A549 (cell line): ENCODE measurements at regions not wholly inside any gene's neighbourhood (a gene's known extent, or its start where the extent isn't known, plus 50 kb on each side); places are given as distances from the start of the nearest gene placed in this dataset.

Source experiments
- ATAC-seq, 2 experiments: fragments of 200-7000 bp in 1 of 2; fragments of >200 bp in 1 of 2; cut with Nextera tagmentation in 1 of 2; cut with Tn5 transposase in 1 of 2; 3 replicates each; pipeline versions ENCODE4 v1.8.0 to v1.9.1; 2018 to 2020; ENCODE audit warnings: mild to moderate bottlenecking in 1 of 2, moderate library complexity in 1 of 2
- CTCF ChIA-PET: fragments of 300-600 bp; sonication (Branson Sonifier 250); formaldehyde crosslinking; extraction: SDS; loops from one replicate; lab custom pipeline; 2021; ENCODE audit warnings: antibody characterized with exemption, inconsistent platforms; lab: Yijun Ruan, JAX
- POLR2A ChIA-PET: fragments of 350-600 bp; formaldehyde crosslinking; extraction: SDS; loops from one replicate; lab custom pipeline; 2021; ENCODE audit warnings: antibody characterized with exemption, inconsistent platforms; lab: Yijun Ruan, JAX
- DNase-seq, 2 experiments: peaks; one replicate each; pipeline versions ENCODE4 v3.0.0 to v3.0.0-alpha.2; 2011 to 2016; ENCODE audit warnings: low read depth in 1 of 2, low spot score in 1 of 2
- FAIRE-seq: peaks from 2 replicates; lab custom pipeline; 2011; peaks lifted over from hg19 to GRCh38; lab: Jason Lieb, UNC
- H3K27ac ChIP-seq, 2 experiments: fragments of >200 bp; sonication (Bioruptor Twin); formaldehyde crosslinking; 3 replicates each; pipeline ENCODE4 v1.5.1; 2016 to 2017
- H3K4me1 ChIP-seq: fragments of >200 bp; sonication (Bioruptor Twin); formaldehyde crosslinking; 3 replicates; pipeline ENCODE4 v1.6.1; 2016
- H3K4me2 ChIP-seq: fragments of >200 bp; sonication (Bioruptor Twin); formaldehyde crosslinking; 3 replicates; pipeline ENCODE4 v1.6.1; 2016
- H3K4me3 ChIP-seq: fragments of >200 bp; sonication (Bioruptor Twin); formaldehyde crosslinking; 3 replicates; pipeline ENCODE4 v1.5.1; 2016
- H3K9me3 ChIP-seq: fragments of >200 bp; sonication (Bioruptor Twin); formaldehyde crosslinking; 3 replicates; pipeline ENCODE4 v1.6.1; 2016
- BCL3 ChIP-seq: fragments of >200 bp; sonication (Bioruptor Twin); formaldehyde crosslinking; IDR thresholded peaks from 3 replicates; pipeline ENCODE4 v1.6.1; 2016
- CBX8 ChIP-seq: fragments of 200-600 bp; sonication (generic); IDR thresholded peaks from 2 replicates; pipeline ENCODE4 v1.6.1; 2016
- CEBPB ChIP-seq, 2 experiments: fragments of >200 bp in 1 of 2; sonication (Bioruptor Twin) in 1 of 2; formaldehyde crosslinking in 1 of 2; IDR thresholded peaks; 2 replicates each; pipeline ENCODE4 v1.6.1; 2012 to 2016
- EHF ChIP-seq: fragments of 250-450 bp; sonication (Bioruptor Pico); IDR thresholded peaks from 2 replicates; pipeline ENCODE4 v1.5.0; 2020; ENCODE audit warnings: mild to moderate bottlenecking
- ELK1 ChIP-seq: fragments of 150-350 bp; IDR thresholded peaks from 2 replicates; pipeline ENCODE4 v1.6.1; 2014; ENCODE audit warnings: low read depth, mild to moderate bottlenecking, low read length
- EP300 ChIP-seq, 2 experiments: fragments of >200 bp; sonication (Bioruptor Twin); formaldehyde crosslinking; IDR thresholded peaks; 2 replicates in 1 of 2; 3 replicates in 1 of 2; pipeline ENCODE4 v1.6.1; 2016 to 2017
- FOSB ChIP-seq: fragments of 250-450 bp; sonication (Bioruptor Pico); IDR thresholded peaks from 2 replicates; pipeline ENCODE4 v1.5.0; 2020; ENCODE audit warnings: mild to moderate bottlenecking, moderate library complexity
- FOSL2 ChIP-seq, 2 experiments: fragments of 450-650 bp in 1 of 2; fragments of >200 bp in 1 of 2; sonication (Bioruptor Twin) in 1 of 2; formaldehyde crosslinking; IDR thresholded peaks; 2 replicates each; pipeline versions ENCODE4 v1.5.0 to v1.6.1; 2016 to 2020; ENCODE audit warnings: mild to moderate bottlenecking in 1 of 2, moderate library complexity in 1 of 2
- FOXS1 ChIP-seq: fragments of 250-450 bp; sonication (Bioruptor Pico); IDR thresholded peaks from 2 replicates; pipeline ENCODE4 v1.5.0; 2020; ENCODE audit warnings: mild to moderate bottlenecking, moderate library complexity
- HEYL ChIP-seq: fragments of 250-450 bp; sonication (Bioruptor Pico); IDR thresholded peaks from 2 replicates; pipeline ENCODE4 v1.8.0; 2021; ENCODE audit warnings: mild to moderate bottlenecking, moderate library complexity
- HOXA7 ChIP-seq: fragments of 250-450 bp; sonication (Bioruptor Pico); IDR thresholded peaks from 2 replicates; pipeline ENCODE4 v1.5.0; 2020; ENCODE audit warnings: mild to moderate bottlenecking, moderate library complexity
- HOXB13 ChIP-seq: fragments of 250-450 bp; sonication (Bioruptor Pico); IDR thresholded peaks from 2 replicates; pipeline ENCODE4 v1.5.0; 2020; ENCODE audit warnings: low read depth, mild to moderate bottlenecking, moderate library complexity
- HOXB5 ChIP-seq: fragments of 250-450 bp; sonication (Bioruptor Pico); IDR thresholded peaks from 2 replicates; pipeline ENCODE4 v1.5.0; 2020; ENCODE audit warnings: mild to moderate bottlenecking, moderate library complexity
- JUN ChIP-seq, 2 experiments: fragments of >200 bp; sonication (Bioruptor Twin); formaldehyde crosslinking; IDR thresholded peaks; 2 replicates in 1 of 2; 3 replicates in 1 of 2; pipeline ENCODE4 v1.6.1; 2016 to 2017
- JUNB ChIP-seq: fragments of >200 bp; sonication (Bioruptor Twin); formaldehyde crosslinking; IDR thresholded peaks from 2 replicates; pipeline ENCODE4 v1.6.1; 2016
- KDM1A ChIP-seq: fragments of 200-600 bp; sonication (generic); IDR thresholded peaks from 2 replicates; pipeline ENCODE4 v1.6.1; 2016; ENCODE audit warnings: low read depth, mild to moderate bottlenecking
- KDM5A ChIP-seq: fragments of 200-600 bp; sonication (generic); IDR thresholded peaks from 2 replicates; pipeline ENCODE4 v1.6.1; 2016; ENCODE audit warnings: antibody characterized with exemption, mild to moderate bottlenecking
- MAZ ChIP-seq: fragments of 150-350 bp; IDR thresholded peaks from 2 replicates; pipeline ENCODE4 v1.6.1; 2014; ENCODE audit warnings: antibody characterized with exemption, low read depth, low read length, borderline replicate concordance
- MYC ChIP-seq: IDR thresholded peaks from 2 replicates; pipeline ENCODE4 v1.6.1; 2012; ENCODE audit warnings: mild to moderate bottlenecking, inconsistent platforms, low read length, improper control_type of control experiment, borderline replicate concordance
- NFE2L2 ChIP-seq: fragments of 150-350 bp; conservative IDR thresholded peaks from 2 replicates; pipeline ENCODE4 v1.6.1; 2014; ENCODE audit warnings: low read length
- NR3C1 ChIP-seq: fragments of >200 bp; sonication (Bioruptor Twin); formaldehyde crosslinking; IDR thresholded peaks from 3 replicates; pipeline ENCODE4 v1.6.1; 2017
- PBX3 ChIP-seq: IDR thresholded peaks from 2 replicates; pipeline ENCODE4 v1.6.1; 2012
- RARB ChIP-seq: fragments of 250-450 bp; sonication (Bioruptor Pico); IDR thresholded peaks from 2 replicates; pipeline ENCODE4 v1.8.0; 2021; ENCODE audit warnings: mild to moderate bottlenecking, moderate library complexity
- REST ChIP-seq: fragments of 200-600 bp; sonication (generic); IDR thresholded peaks from 2 replicates; pipeline ENCODE4 v1.6.1; 2016; ENCODE audit warnings: antibody characterized with exemption, mild to moderate bottlenecking, moderate library complexity
- RFX5 ChIP-seq: fragments of 450-650 bp; IDR thresholded peaks from 2 replicates; pipeline ENCODE4 v1.7.1; 2014; ENCODE audit warnings: antibody characterized with exemption, mild to moderate bottlenecking, moderate library complexity
- SMC3 ChIP-seq: fragments of >200 bp; sonication (Bioruptor Twin); formaldehyde crosslinking; IDR thresholded peaks from 3 replicates; pipeline ENCODE4 v1.6.1; 2018; ENCODE audit warnings: inconsistent platforms
- SREBF2 ChIP-seq: fragments of 450-650 bp; IDR thresholded peaks from 2 replicates; pipeline ENCODE4 v1.6.1; 2014; ENCODE audit warnings: mild to moderate bottlenecking, moderate library complexity
- USF2 ChIP-seq: fragments of 450-650 bp; IDR thresholded peaks from 2 replicates; pipeline ENCODE4 v1.6.1; 2014; ENCODE audit warnings: antibody characterized with exemption
- ZC3H11A ChIP-seq: fragments of 450-650 bp; IDR thresholded peaks from 2 replicates; pipeline ENCODE4 v1.6.1; 2014; ENCODE audit warnings: antibody characterized with exemption, mild to moderate bottlenecking
- ZNF302 ChIP-seq: fragments of 250-450 bp; sonication (Bioruptor Pico); IDR thresholded peaks from 2 replicates; pipeline ENCODE4 v1.9.0; 2021; ENCODE audit warnings: inconsistent platforms, mild to moderate bottlenecking, moderate library complexity
- ZSCAN20 ChIP-seq: fragments of 250-450 bp; sonication (Bioruptor Pico); IDR thresholded peaks from 2 replicates; pipeline ENCODE4 v1.8.0; 2022; ENCODE audit warnings: mild to moderate bottlenecking, moderate library complexity
- WGBS: methylation state at CpG from one replicate; pipeline ENCODE4 v1.1.6; 2017; ENCODE audit errors: missing lambda C conversion rate; 5-methylcytosine and 5-hydroxymethylcytosine counted together

DNA sequence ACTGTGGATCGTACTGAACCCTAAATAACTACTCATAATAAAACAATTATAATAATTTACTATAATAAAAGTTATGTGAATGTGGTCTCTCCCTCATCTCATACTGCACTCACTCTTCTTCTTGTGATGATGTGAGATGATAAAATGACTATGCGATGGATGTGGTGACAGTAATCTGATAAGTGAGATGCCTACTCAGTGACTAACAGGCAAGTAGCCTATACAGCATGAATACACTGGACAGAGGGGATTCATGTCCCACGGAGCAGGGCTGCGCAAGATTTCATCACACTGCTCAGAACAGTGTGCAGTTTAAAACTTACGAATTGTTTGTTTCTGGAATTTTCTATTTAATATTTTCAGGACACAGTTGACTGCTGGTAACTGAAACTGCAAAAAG is 304.0 kb downstream of the DUSP10 start:
- ChIA-PET CTCF (interaction anchor here (0.7 kb wide), 1 partner anchor 12 kb away, joined by 3 read pairs; no protein-coding TSS in a partner anchor), POLR2A (no interaction called here)

GRCh38 chr1:221439008-221439746 is 302.7 kb downstream of the DUSP10 start:
- ChIA-PET POLR2A (no interaction called here), CTCF (interaction anchor here (0.6 to 1.4 kb wide), 4 partner anchors 13 to 1643 kb away, joined by 3 to 4 read pairs (median 3); no protein-coding TSS in a partner anchor)
- peaks cover 25% of the 10 kb centered on the region for H3K4me1 ChIP-seq
- peak; percentile 95 to 96 for ATAC-seq
- peak overlapping the region; percentile 75 for H3K4me2 ChIP-seq
- H3K9me3 ChIP-seq, result no peaks in the 10 kb centered on the region
- WGBS, result 25% methylated on average over 4 of the region's 4 CpGs
- FAIRE-seq, result peak; percentile 67
- no peak overlapping the region for H3K4me3 ChIP-seq
- peak; percentile 42 to 84 for DNase-seq
- peak overlapping the region; percentile 52 to 72; a peak in 5 of 6 replicates for H3K27ac ChIP-seq
- no peak for TF ChIP-seq SREBF2
- TF ChIP-seq EHF (CRISPR knock-in tag), result no peak
- TF ChIP-seq USF2, result no peak
- TF ChIP-seq ZNF302 (CRISPR knock-in tag), result no peak
- TF ChIP-seq HEYL (CRISPR knock-in tag), result no peak
- TF ChIP-seq MAZ, result no peak
- TF ChIP-seq FOSB (CRISPR knock-in tag), result no peak
- no peak for TF ChIP-seq HOXA7
- TF ChIP-seq ZC3H11A, result no peak
- TF ChIP-seq ELK1, result no peak
- TF ChIP-seq RFX5, result no peak
- TF ChIP-seq REST, result no peak
- no peak for TF ChIP-seq NFE2L2
- no peak for TF ChIP-seq CBX8
- TF ChIP-seq HOXB5 (CRISPR knock-in tag), result no peak
- TF ChIP-seq FOSL2 (IDR thresholded peaks at IDR 0.05), result peak; percentile 79
- TF ChIP-seq FOSL2 (CRISPR knock-in tag; IDR thresholded peaks at IDR 0.05), result peak; percentile 87
- TF ChIP-seq KDM1A, result no peak
- TF ChIP-seq NR3C1, result no peak
- no peak for TF ChIP-seq MYC
- TF ChIP-seq SMC3, result no peak

More for the DNA sequence above, 304.0 kb downstream of the DUSP10 start:
- FAIRE-seq (no peak), DNase-seq (no peak), ATAC-seq (no peak)
- peaks cover 25% of the 10 kb centered on the region for H3K4me1 ChIP-seq
- no peaks in the 10 kb centered on the region for H3K9me3 ChIP-seq
- peak overlapping the region in 1 of 2 experiments; percentile 57; a peak in 3 of 6 replicates for H3K27ac ChIP-seq
- 63% methylated on average over 5 of the region's 5 CpGs for WGBS
- H3K4me3 ChIP-seq, result no peak overlapping the region
- TF ChIP-seq HOXA7 (no peak), JUNB (no peak), PBX3 (no peak), ZSCAN20 (CRISPR knock-in tag) (no peak), CEBPB (IDR thresholded peaks at IDR 0.05) (no peak), KDM5A (no peak), RARB (CRISPR knock-in tag) (no peak), BCL3 (no peak), HOXB5 (CRISPR knock-in tag) (no peak), FOXS1 (CRISPR knock-in tag) (no peak), HOXB13 (no peak), JUN (IDR thresholded peaks at IDR 0.05) (no peak), EP300 (IDR thresholded peaks at IDR 0.05) (no peak), NFE2L2 (no peak)
- no peak overlapping the region for H3K4me2 ChIP-seq
